GM18520 (cell line): ENCODE measurements at regions not wholly inside any gene's neighbourhood (a gene's known extent, or its start where the extent isn't known, plus 50 kb on each side); places are given as distances from the start of the nearest gene placed in this dataset.
"Not testable (repeated sequence)": the region's sequence is repeated elsewhere in the genome, so short reads cannot be mapped to it uniquely, and the experiment has no call there.

Source experiments
- ATAC-seq: cut with Tn5 transposase; IDR thresholded peaks from one replicate; pipeline ENCODE4 v1.9.1; 2021; ENCODE audit not compliant: unreplicated experiment

DNA sequence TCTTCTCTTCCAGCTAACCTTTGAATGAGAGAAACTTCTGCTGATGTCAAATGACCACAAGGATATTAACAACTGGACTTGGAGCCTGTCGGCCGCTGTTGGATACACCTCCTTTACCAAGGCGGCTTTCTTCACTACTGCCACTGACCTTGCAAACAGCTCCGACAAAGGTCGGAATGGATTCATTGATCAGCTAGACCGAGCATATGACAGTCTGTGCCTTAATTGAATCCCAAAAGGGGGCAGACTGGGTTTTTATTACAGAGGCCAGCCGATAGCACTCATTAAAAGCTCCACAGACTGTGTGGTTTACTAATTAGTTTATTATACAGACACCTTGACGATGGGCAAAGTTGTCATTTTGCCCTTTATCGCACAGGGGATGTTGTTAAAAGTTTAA lies 394.5 kb downstream of the RERGL start:
- ATAC-seq, result no peak

- no peak for ATAC-seq
These were observed 398.6 kb downstream of the RERGL start for GRCh38 chr12:17691369-17691768.

- ATAC-seq, result no peak
These were observed 409.8 kb downstream of the RERGL start for GRCh38 chr12:17680220-17680619.

GRCh38 chr12:17666641-17667324 lies 423.2 kb downstream of the RERGL start:
- no peak for ATAC-seq

DNA sequence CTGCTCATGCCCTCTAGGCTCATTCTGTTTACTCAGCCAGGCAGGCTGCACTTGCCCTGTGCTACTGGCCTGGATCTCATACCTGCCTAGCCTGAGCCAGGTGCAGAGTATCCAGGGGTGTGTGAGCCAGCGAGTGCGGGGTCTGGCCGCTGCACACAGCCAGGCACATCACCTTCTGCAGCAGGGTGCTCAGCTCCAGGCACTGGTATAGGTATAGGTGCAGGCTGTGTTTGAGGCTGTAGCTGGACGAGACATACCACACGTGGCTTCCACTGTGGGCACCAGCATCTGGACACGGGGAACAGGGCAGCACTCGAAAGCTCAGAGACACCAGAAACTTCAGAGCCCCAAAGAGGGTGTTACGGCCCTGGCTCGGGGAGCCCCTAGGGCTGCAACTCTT lies 424.2 kb downstream of the RERGL start:
- ATAC-seq, result no peak

DNA sequence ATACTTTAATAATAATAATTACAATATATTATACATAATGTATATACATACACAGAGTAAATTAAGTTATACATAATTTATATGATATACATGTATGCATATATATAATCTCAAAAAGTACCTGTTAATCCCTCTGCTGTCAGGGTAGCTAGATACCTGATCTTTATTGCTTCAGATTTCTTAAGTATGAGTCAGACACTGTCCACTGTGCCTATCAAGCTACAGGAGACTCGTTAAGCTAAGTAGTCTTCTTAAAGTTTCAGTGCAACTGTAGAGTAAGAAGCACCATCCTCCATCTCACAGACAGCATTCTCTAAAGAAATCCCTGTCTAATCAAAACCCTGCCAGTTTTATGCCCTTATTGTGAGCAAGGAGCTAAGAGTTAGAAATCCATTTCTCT lies 428.7 kb downstream of the RERGL start:
- ATAC-seq, result no peak

- no peak for ATAC-seq
These were observed 437.6 kb downstream of the RERGL start for GRCh38 chr12:17652436-17652835.

- no peak for ATAC-seq
These were observed 447.7 kb downstream of the RERGL start for GRCh38 chr12:17642340-17642650.

DNA sequence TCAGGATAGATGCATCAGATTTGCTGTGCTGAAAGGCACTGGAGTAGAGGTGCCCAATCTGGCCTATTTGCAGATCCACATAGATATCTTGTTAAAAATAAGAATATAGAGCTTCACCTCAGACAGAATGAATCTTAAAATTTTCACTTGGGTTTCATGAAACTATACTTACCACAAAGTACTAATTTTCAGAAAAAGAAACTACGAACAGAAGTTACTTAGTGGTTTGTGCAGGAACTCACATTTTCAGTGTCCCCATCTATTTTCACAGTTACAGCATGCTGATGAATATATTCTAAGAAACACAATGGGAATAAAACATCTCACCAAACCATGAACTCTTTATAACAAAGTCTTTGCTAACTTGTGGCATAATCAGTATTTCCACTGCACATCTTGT lies 449.4 kb downstream of the RERGL start:
- no peak for ATAC-seq

DNA sequence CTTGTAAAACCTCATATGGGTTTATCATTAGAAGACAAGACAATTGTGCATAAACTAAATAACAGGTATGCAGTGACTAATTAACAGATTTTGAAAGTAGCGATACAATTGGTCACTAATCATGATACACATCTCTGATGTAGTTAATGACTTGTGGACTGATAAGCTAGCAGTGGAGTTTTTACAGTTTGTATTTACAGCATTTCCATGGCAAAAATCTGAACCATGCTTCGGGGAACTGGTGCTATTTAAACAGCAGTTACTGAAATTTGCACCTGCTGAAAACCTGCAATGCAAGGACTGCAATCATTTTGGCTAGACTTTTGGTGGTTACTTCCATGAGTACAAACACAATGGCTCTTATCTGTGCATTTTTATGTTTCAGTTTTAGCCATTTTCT lies 471.2 kb downstream of the RERGL start:
- no peak for ATAC-seq

DNA sequence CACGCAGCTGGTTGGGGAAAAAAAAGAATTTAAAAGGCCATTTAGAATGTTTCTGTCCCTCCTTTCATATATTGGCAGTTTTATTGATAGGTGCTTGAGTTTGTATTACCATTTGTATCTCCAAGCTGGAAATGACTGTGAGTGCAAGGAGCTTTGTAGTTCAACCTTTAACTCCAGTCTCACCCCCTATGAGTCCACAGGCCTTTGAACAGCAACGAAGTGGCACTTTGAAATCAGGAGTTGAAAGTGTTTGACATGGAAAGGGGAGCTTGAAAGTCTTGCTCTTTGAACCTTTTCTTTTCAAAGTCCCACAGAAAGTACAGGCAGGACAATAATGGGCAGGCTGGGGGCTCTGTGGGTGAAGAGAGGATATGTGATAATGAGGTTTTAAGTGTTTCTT lies 480.3 kb downstream of the RERGL start:
- no peak for ATAC-seq

GRCh38 chr12:17609153-17609552 lies 480.8 kb downstream of the RERGL start:
- ATAC-seq, result no peak

DNA sequence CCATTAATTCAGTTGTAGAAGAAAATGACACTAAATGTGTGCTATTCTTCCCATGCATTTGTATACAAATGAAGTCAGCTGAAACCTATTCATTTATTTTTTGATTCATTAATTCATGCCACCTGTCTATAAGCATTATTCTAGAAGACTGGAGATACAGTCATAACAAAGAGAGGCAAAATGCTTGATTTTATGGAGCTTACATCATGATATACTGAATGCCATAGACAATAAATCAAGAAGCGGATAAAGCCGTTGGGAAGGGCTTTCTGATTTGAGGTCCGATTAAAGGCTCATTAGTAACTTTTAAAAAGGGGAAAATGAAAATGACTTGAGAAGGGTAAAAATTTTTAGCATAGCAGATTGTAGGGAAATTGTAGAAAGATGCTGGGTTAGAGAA lies 494.9 kb downstream of the RERGL start:
- ATAC-seq, result no peak

- no peak for ATAC-seq
These were observed 496.1 kb downstream of the RERGL start for GRCh38 chr12:17593715-17594406.

GRCh38 chr12:17592472-17592871 lies 497.5 kb downstream of the RERGL start:
- no peak for ATAC-seq

DNA sequence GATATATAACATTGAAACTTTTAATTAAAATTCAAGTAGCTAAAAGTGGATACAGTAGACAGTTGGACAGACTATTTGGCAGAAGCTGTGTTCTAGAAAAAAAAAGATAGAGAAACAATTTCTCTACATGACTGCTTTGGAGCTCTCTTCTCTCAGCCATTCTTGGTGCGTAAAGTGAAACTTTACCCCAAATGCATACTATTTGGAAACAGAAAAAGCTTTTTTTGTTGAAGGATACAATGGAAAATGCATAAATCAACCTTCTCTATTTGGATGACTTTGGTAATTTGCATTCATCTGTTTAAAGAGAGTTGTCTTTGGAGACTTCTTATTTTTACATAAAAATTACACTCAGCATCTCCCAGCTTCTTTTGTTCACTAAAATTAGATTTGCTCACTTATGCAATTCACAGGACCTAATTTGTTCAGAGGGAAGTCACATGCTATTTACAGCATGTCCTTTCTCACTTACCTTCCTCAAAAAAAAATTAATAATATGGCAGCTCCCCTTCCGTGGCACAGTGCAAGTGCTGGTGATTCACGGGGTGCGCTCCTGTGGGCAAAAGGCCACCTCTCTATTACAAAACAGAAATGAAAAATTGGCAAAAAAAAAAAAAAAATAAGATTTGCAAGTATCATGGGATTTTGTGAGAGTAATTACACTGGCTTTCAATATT lies 498.9 kb downstream of the RERGL start:
- ATAC-seq, result no peak

- ATAC-seq, result no peak
These were observed 501.0 kb downstream of the RERGL start for GRCh38 chr12:17588968-17589367.

DNA sequence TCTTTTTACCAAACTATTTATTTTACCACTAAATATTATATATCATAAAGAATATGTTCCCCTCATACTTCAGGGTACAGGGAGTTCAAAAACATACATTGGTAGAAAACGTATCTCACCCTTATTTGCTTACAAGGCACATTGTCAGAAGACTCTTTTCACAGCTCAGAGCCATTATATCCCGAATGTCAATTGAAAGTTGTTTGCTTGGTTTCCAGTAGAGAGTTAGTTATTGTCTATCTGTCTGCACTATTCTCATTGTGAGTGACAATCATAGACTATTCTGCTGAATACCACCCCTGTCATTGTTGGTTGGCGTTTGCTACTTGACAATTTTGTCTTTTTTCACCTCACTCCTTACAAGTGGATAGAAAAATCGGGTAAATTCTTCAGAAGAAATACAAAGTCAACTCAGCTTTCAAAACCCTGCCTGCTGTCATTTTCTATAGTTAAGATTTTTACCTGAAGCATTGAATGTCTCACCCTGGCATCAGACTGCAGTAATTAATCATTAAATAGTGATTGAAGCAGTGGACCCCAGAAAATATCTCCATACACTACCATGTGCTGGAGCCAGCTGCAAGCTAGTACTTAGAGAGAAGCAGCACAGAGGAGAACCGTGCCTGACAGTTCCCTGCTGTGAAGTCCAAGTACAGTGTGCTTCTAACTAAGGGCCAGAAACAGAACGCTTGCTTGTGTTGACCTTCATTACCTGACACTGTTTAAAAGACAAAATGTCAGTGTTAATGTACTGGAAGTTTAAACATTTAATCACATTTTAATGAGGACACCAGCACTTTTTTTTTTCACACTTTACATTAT lies 510.6 kb downstream of the RERGL start:
- no peak for ATAC-seq

GRCh38 chr12:17577405-17577804 lies 512.6 kb downstream of the RERGL start:
- ATAC-seq, result no peak

GRCh38 chr12:17572250-17572649 lies 517.7 kb downstream of the RERGL start:
- no peak for ATAC-seq

DNA sequence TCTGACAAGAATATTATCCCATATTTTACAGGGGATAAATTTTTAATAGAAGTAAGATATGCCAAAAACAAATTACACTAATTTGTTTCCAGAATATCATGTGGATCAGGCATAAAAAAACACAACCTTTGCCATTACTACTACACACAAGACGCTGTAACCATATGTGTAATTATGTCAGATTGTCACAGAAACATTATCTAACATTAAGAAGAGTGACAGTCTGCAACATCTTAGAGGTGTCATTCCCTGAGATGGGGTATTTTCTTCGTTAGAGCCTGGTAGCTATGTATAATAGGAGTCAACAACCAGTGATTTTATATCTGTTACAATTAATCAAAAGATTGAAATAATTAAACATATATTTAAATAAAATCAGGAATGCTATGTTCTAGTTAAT lies 518.9 kb downstream of the RERGL start:
- no peak for ATAC-seq

DNA sequence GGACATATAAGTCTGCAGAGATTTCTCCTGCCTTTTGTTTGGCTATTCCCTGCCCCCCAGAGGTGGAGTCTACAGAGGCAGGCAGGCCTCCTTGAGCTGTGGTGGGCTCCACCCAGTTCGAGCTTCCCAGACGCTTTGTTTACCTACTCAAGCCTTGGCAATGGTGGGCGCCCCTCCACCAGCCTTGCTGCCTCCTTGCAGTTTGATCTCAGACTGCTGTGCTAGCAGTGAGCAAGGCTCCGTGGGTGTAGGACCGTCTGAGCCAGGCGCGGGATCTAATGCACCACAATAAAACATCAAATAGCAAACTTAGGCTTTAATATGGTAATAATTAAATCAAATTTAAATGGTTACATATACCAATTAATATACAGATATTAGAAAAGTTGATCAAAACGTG lies 525.4 kb downstream of the RERGL start:
- ATAC-seq, result not testable (repeated sequence)
